GM12864 (cell line): ENCODE measurements at regions not wholly inside any gene's neighbourhood (a gene's known extent, or its start where the extent isn't known, plus 50 kb on each side); places are given as distances from the start of the nearest gene placed in this dataset.

Experiments
- DNase-seq: peaks from one replicate; pipeline ENCODE4 v3.0.0-alpha.2; 2011; ENCODE audit warnings: low read depth
- H3K4me3 ChIP-seq: 2 replicates; pipeline ENCODE4 v1.5.1; 2011; ENCODE audit warnings: mild to moderate bottlenecking, low read depth, low read length, control low read depth
- CTCF ChIP-seq: IDR thresholded peaks from 2 replicates; pipeline ENCODE4 v1.5.1; 2011; ENCODE audit warnings: low read depth, mild to moderate bottlenecking, moderate library complexity, low read length, control low read depth, inconsistent platforms; ENCODE audit errors: missing control alignments

GRCh38 chr4:28548594-28548993, 1688.0 kb downstream of the STIM2 start:
- DNase-seq, result no peak
- no peak for TF ChIP-seq CTCF

GRCh38 chr4:28555866-28556265, 1695.2 kb downstream of the STIM2 start:
- DNase-seq, result no peak
- H3K4me3 ChIP-seq, result no peak overlapping the region
- TF ChIP-seq CTCF, result no peak

More at GRCh38 chr4:28548594-28548993, 1688.0 kb downstream of the STIM2 start:
- no peak overlapping the region for H3K4me3 ChIP-seq

- TF ChIP-seq CTCF, result no peak
- no peak overlapping the region for H3K4me3 ChIP-seq
- no peak for DNase-seq
These were observed 1697.1 kb downstream of the STIM2 start for GRCh38 chr4:28557755-28558154.

GRCh38 chr4:28558895-28559294, 1698.3 kb downstream of the STIM2 start:
- no peak overlapping the region for H3K4me3 ChIP-seq
- TF ChIP-seq CTCF, result no peak
- DNase-seq, result no peak

GRCh38 chr4:28562913-28563312, 1702.3 kb downstream of the STIM2 start:
- H3K4me3 ChIP-seq, result no peak overlapping the region
- DNase-seq, result no peak
- no peak for TF ChIP-seq CTCF

GRCh38 chr4:28565396-28565795, 1704.8 kb downstream of the STIM2 start:
- no peak for TF ChIP-seq CTCF
- DNase-seq, result no peak
- no peak overlapping the region for H3K4me3 ChIP-seq

GRCh38 chr4:28600958-28601357, 1740.3 kb downstream of the STIM2 start:
- no peak for TF ChIP-seq CTCF
- DNase-seq, result no peak
- H3K4me3 ChIP-seq, result no peak overlapping the region
